ENCODE measurements at regions not wholly inside any gene's neighbourhood (a gene's known extent, or its start where the extent isn't known, plus 50 kb on each side); places are given as distances from the start of the nearest gene placed in this dataset.
A peak's percentile ranks its signal among the peaks of the same experiment; 100 is the strongest.

DNA sequence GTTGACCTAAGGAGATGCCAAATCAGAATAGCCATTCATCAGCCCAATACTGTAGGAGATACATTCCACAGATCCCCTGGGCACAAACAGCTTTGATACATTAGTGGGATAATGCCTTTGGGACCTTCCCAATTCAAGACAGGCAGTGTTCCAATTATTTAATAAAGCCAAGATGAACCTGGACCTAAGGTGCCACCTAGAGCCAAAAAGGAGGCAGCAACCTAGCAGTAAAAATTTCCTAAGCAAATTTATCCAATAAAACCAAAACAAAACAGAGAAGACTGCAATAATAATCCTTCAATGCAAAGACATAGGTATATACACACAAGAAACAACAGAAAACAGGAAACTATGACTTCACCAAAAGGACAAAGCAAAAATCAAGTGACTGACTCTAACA is 253.0 kb downstream of the HINT1 start:
- H4K5ac ChIP-seq (ENCODE audit: insufficient read length, low read depth, low read length) = no peak overlapping the region
- no peaks in the 10 kb centered on the region for H3K4me1 ChIP-seq (replicated peaks in 1 of 4; ENCODE audit: control insufficient read depth in 3 of 4, insufficient read depth in 4 of 4, low read length in 3 of 4)
- no peak overlapping the region for H2BK15ac ChIP-seq (ENCODE audit: low read length)
- FAIRE-seq = no peak
- no peaks in the 10 kb centered on the region for H3K79me2 ChIP-seq (ENCODE audit: control insufficient read depth in 1 of 2, insufficient read depth in 2 of 2, low read length in 2 of 2)
- H3K4me2 ChIP-seq (ENCODE audit: insufficient read depth in 1 of 2, low read depth in 2 of 2, low read length in 2 of 2) = no peak overlapping the region
- no peak for DNase-seq (ENCODE audit: low read depth in 1 of 2, low spot score in 2 of 2)
- H3K23ac ChIP-seq (ENCODE audit: insufficient read length) = no peak overlapping the region
- ChIA-PET POLR2A (ENCODE audit: partially characterized antibody) (no interaction called here), CTCF (ENCODE audit: partially characterized antibody) (no interaction called here)
- H2AK5ac ChIP-seq (ENCODE audit: low read depth, low read length) = no peak overlapping the region
- no peaks in the 10 kb centered on the region for H3K27me3 ChIP-seq (replicated peaks in 1 of 4; ENCODE audit: control insufficient read depth in 3 of 4, extremely low read depth in 1 of 4, insufficient read depth in 3 of 4, low read length in 3 of 4)
- H4K20me1 ChIP-seq (replicated peaks in 1 of 2; ENCODE audit: control insufficient read depth in 1 of 2, insufficient read depth in 2 of 2, low read length in 2 of 2) = no peaks in the 10 kb centered on the region
- no peaks in the 10 kb centered on the region for H3K9me3 ChIP-seq (ENCODE audit: insufficient read depth in 2 of 2, low read depth in 1 of 2, low read length in 1 of 2)
- no peak overlapping the region for H4K8ac ChIP-seq (ENCODE audit: extremely low read depth, insufficient read depth, low read length)
- no peak overlapping the region for H2BK20ac ChIP-seq (ENCODE audit: low read length)
- H2BK12ac ChIP-seq (ENCODE audit: low read depth, low read length) = no peak overlapping the region
- H3K9ac ChIP-seq (replicated peaks in 1 of 4; ENCODE audit: extremely low read depth in 1 of 4, low read depth in 3 of 4, low read length in 3 of 4) = no peak overlapping the region
- no peak overlapping the region for H3K27ac ChIP-seq (ENCODE audit: low read depth, low read length)
- no peaks in the 10 kb centered on the region for H3K79me1 ChIP-seq (ENCODE audit: low read depth, low read length)
- no peak overlapping the region for H3K14ac ChIP-seq (ENCODE audit: insufficient read length)
- no peak overlapping the region for H4K91ac ChIP-seq (replicated peaks; ENCODE audit: insufficient read length, low read length)
- H3K4ac ChIP-seq (replicated peaks; ENCODE audit: insufficient read length, low read depth, low read length) = no peak overlapping the region
- H3K56ac ChIP-seq (replicated peaks; ENCODE audit: insufficient read length, low read depth, low read length) = no peak overlapping the region
- no peak overlapping the region for H2AFZ ChIP-seq (ENCODE audit: low read length)
- no peak overlapping the region for H2BK120ac ChIP-seq (replicated peaks; ENCODE audit: low read depth, low read length)
- no peaks in the 10 kb centered on the region for H3K23me2 ChIP-seq (ENCODE audit: low read depth, low read length)
- H2BK5ac ChIP-seq (ENCODE audit: low read depth, low read length) = no peak overlapping the region
- H3K36me3 ChIP-seq (ENCODE audit: control insufficient read depth in 2 of 4, insufficient read depth in 4 of 4, low read length in 3 of 4) = no peaks in the 10 kb centered on the region
- H3K4me3 ChIP-seq (ENCODE audit: extremely low read depth in 1 of 4, insufficient read depth in 2 of 4, low read depth in 3 of 4, low read length in 4 of 4) = no peak overlapping the region
- no peak overlapping the region for H3K18ac ChIP-seq (ENCODE audit: extremely low read depth, low read length)
- TF ChIP-seq EP300 (IDR thresholded peaks at IDR 0.05; ENCODE audit: borderline replicate concordance in 1 of 2, low read depth in 2 of 2, low read length in 2 of 2) (no peak), RBBP5 (IDR thresholded peaks at IDR 0.05; ENCODE audit: borderline replicate concordance, low read depth, low read length) (no peak), ASH2L (IDR thresholded peaks at IDR 0.05; ENCODE audit: low read length) (no peak), RAD21 (IDR thresholded peaks at IDR 0.05 in 1 of 2, conservative IDR thresholded peaks at IDR 0.05 in 1 of 2; ENCODE audit: low read depth in 2 of 2, low read length in 2 of 2) (peak; percentile 71 to 80), SAP30 (IDR thresholded peaks at IDR 0.05; ENCODE audit: insufficient read depth, insufficient replicate concordance, low read length) (no peak), SIX5 (IDR thresholded peaks at IDR 0.05; ENCODE audit: low read depth, low read length) (no peak), TAF1 (IDR thresholded peaks at IDR 0.05; ENCODE audit: low read depth, low read length) (no peak), CTBP2 (IDR thresholded peaks at IDR 0.05; ENCODE audit: borderline replicate concordance, insufficient read depth, insufficient read length, low read length) (no peak)
- TF ChIP-seq, protein P1, sequence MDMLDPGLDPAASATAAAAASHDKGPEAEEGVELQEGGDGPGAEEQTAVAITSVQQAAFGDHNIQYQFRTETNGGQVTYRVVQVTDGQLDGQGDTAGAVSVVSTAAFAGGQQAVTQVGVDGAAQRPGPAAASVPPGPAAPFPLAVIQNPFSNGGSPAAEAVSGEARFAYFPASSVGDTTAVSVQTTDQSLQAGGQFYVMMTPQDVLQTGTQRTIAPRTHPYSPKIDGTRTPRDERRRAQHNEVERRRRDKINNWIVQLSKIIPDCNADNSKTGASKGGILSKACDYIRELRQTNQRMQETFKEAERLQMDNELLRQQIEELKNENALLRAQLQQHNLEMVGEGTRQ (IDR thresholded peaks at IDR 0.05; ENCODE audit: low read length) = no peak
- TF ChIP-seq, protein P2, sequence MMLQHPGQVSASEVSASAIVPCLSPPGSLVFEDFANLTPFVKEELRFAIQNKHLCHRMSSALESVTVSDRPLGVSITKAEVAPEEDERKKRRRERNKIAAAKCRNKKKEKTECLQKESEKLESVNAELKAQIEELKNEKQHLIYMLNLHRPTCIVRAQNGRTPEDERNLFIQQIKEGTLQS (IDR thresholded peaks at IDR 0.05; ENCODE audit: insufficient read depth, low read depth, low read length) = no peak

Data from H1 (cell line).